ENCODE measurements at regions not wholly inside any gene's neighbourhood (a gene's known extent, or its start where the extent isn't known, plus 50 kb on each side); places are given as distances from the start of the nearest gene placed in this dataset.
"Not testable (repeated sequence)": the region's sequence is repeated elsewhere in the genome, so short reads cannot be mapped to it uniquely, and the experiment has no call there.

DNA sequence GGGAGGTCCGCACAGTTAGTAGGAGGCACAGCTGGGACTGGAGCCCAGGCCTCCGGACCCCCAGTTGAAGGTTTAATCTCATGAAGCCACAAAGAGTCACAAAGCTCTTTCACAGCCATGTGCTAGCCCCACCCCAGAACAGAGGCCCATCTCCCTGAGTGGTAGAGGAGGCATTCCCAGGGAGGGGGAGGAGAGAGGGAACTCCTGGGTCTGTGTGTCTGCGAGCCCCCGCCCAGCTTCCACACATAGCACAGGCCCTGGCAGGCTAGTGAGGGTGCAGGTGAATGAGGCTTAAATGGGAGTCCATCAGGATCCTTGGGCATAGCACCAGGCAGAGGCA lies 197.8 kb downstream of the MATN1 start:
- no peaks in the 10 kb centered on the region for H3F3A ChIP-seq (ENCODE audit: insufficient read depth, low read length, poor library complexity, severe bottlenecking)
- no peak overlapping the region for H3K27ac ChIP-seq (ENCODE audit: low read length)
- no peaks in the 10 kb centered on the region for H3K9me2 ChIP-seq (ENCODE audit: insufficient read depth, low read length)
- no peak overlapping the region for H3K4me2 ChIP-seq (ENCODE audit: low read length)
- no peaks in the 10 kb centered on the region for H3K36me3 ChIP-seq (ENCODE audit: insufficient read depth, low read length)
- TF ChIP-seq, protein P1, sequence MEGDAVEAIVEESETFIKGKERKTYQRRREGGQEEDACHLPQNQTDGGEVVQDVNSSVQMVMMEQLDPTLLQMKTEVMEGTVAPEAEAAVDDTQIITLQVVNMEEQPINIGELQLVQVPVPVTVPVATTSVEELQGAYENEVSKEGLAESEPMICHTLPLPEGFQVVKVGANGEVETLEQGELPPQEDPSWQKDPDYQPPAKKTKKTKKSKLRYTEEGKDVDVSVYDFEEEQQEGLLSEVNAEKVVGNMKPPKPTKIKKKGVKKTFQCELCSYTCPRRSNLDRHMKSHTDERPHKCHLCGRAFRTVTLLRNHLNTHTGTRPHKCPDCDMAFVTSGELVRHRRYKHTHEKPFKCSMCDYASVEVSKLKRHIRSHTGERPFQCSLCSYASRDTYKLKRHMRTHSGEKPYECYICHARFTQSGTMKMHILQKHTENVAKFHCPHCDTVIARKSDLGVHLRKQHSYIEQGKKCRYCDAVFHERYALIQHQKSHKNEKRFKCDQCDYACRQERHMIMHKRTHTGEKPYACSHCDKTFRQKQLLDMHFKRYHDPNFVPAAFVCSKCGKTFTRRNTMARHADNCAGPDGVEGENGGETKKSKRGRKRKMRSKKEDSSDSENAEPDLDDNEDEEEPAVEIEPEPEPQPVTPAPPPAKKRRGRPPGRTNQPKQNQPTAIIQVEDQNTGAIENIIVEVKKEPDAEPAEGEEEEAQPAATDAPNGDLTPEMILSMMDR (IDR thresholded peaks at IDR 0.05; ENCODE audit: poor library complexity, severe bottlenecking), result no peak
- TF ChIP-seq EP300 (conservative IDR thresholded peaks at IDR 0.05; ENCODE audit: poor library complexity, severe bottlenecking) (no peak), MXI1 (conservative IDR thresholded peaks at IDR 0.05; ENCODE audit: poor library complexity, severe bottlenecking) (no peak), SMC3 (conservative IDR thresholded peaks at IDR 0.05; ENCODE audit: poor library complexity) (no peak), EZH2 (IDR thresholded peaks at IDR 0.05; ENCODE audit: borderline replicate concordance, insufficient read depth, low read length, poor library complexity, severe bottlenecking) (no peak), TAF1 (IDR thresholded peaks at IDR 0.05; ENCODE audit: low read depth) (no peak), POLR2AphosphoS5 (IDR thresholded peaks at IDR 0.05) (no peak), RAD21 (conservative IDR thresholded peaks at IDR 0.05) (no peak)
- TF ChIP-seq, protein P2, sequence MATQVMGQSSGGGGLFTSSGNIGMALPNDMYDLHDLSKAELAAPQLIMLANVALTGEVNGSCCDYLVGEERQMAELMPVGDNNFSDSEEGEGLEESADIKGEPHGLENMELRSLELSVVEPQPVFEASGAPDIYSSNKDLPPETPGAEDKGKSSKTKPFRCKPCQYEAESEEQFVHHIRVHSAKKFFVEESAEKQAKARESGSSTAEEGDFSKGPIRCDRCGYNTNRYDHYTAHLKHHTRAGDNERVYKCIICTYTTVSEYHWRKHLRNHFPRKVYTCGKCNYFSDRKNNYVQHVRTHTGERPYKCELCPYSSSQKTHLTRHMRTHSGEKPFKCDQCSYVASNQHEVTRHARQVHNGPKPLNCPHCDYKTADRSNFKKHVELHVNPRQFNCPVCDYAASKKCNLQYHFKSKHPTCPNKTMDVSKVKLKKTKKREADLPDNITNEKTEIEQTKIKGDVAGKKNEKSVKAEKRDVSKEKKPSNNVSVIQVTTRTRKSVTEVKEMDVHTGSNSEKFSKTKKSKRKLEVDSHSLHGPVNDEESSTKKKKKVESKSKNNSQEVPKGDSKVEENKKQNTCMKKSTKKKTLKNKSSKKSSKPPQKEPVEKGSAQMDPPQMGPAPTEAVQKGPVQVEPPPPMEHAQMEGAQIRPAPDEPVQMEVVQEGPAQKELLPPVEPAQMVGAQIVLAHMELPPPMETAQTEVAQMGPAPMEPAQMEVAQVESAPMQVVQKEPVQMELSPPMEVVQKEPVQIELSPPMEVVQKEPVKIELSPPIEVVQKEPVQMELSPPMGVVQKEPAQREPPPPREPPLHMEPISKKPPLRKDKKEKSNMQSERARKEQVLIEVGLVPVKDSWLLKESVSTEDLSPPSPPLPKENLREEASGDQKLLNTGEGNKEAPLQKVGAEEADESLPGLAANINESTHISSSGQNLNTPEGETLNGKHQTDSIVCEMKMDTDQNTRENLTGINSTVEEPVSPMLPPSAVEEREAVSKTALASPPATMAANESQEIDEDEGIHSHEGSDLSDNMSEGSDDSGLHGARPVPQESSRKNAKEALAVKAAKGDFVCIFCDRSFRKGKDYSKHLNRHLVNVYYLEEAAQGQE (IDR thresholded peaks at IDR 0.05; ENCODE audit: borderline replicate concordance), result no peak
- H3K79me2 ChIP-seq (replicated peaks; ENCODE audit: insufficient read depth, low read length), result no peaks in the 10 kb centered on the region
- no peaks in the 10 kb centered on the region for H4K20me1 ChIP-seq (ENCODE audit: insufficient read depth)
- no peak overlapping the region for H3K9ac ChIP-seq (ENCODE audit: low read length)
- no peak overlapping the region for H3K4me3 ChIP-seq (ENCODE audit: low read length)
- H3K27me3 ChIP-seq (ENCODE audit: insufficient read depth, low read depth, low read length), result no peaks in the 10 kb centered on the region
- H2AFZ ChIP-seq (ENCODE audit: low read depth, low read length), result no peak overlapping the region
- no peaks in the 10 kb centered on the region for H3K9me3 ChIP-seq (ENCODE audit: low read length)

DNA sequence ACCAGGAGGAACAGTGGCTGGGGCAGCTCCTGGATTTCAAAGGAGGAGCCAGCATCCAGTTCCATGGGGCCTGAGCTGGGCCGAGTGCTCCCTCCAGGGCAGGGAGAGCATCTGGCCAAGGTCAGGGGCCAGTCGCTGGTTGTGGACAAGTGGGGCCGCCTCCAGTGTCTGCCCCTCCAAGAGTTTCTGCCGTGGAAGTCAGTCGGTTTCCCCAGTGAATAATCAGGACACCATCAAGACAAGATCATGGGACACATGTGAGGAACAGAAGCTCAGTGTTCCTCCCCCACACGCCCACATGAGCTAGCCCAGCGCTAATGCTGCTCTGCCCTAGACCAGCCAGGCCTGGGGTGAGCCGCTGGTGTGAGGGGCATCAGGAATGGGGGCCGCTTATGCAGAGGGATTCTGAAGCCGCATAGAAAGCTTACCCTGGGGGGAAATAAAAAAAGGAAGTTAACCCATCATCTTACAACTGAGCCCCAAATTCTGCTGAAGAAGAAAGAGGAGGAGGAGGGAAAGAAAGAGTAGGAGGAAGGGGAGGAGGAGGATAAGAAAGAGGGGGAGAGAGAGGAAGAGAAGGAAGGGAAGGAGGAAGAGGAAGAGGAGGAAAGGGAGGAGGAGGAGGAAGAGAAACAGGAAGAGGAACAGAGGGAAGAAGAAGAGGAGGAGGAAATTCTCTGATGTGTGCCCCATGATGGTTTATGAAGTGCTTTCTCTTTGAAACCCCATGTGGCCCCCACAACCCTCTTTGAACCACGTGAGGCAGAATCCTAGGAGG lies 198.4 kb downstream of the MATN1 start:
- Histone ChIP-seq H4K20me1 (ENCODE audit: insufficient read depth) (no peaks in the 10 kb centered on the region), H3K27ac (ENCODE audit: low read length) (no peak overlapping the region), H2AFZ (ENCODE audit: low read depth, low read length) (no peak overlapping the region), H3K4me3 (ENCODE audit: low read length) (no peak overlapping the region), H3K9ac (ENCODE audit: low read length) (no peak overlapping the region), H3K4me2 (ENCODE audit: low read length) (no peak overlapping the region), H3K79me2 (replicated peaks; ENCODE audit: insufficient read depth, low read length) (no peaks in the 10 kb centered on the region), H3K9me3 (ENCODE audit: low read length) (no peaks in the 10 kb centered on the region), H3F3A (ENCODE audit: insufficient read depth, low read length, poor library complexity, severe bottlenecking) (no peaks in the 10 kb centered on the region), H3K27me3 (ENCODE audit: insufficient read depth, low read depth, low read length) (no peaks in the 10 kb centered on the region), H3K9me2 (ENCODE audit: insufficient read depth, low read length) (no peaks in the 10 kb centered on the region), H3K36me3 (ENCODE audit: insufficient read depth, low read length) (no peaks in the 10 kb centered on the region)
- TF ChIP-seq TAF1 (IDR thresholded peaks at IDR 0.05; ENCODE audit: low read depth) (no peak), SMC3 (conservative IDR thresholded peaks at IDR 0.05; ENCODE audit: poor library complexity) (no peak), RAD21 (conservative IDR thresholded peaks at IDR 0.05) (no peak), MXI1 (conservative IDR thresholded peaks at IDR 0.05; ENCODE audit: poor library complexity, severe bottlenecking) (no peak), EZH2 (IDR thresholded peaks at IDR 0.05; ENCODE audit: borderline replicate concordance, insufficient read depth, low read length, poor library complexity, severe bottlenecking) (no peak), EP300 (conservative IDR thresholded peaks at IDR 0.05; ENCODE audit: poor library complexity, severe bottlenecking) (no peak), POLR2AphosphoS5 (IDR thresholded peaks at IDR 0.05) (no peak)
- TF ChIP-seq, protein P1 (IDR thresholded peaks at IDR 0.05; ENCODE audit: poor library complexity, severe bottlenecking), result no peak
- TF ChIP-seq, protein P2 (IDR thresholded peaks at IDR 0.05; ENCODE audit: borderline replicate concordance), result no peak

DNA sequence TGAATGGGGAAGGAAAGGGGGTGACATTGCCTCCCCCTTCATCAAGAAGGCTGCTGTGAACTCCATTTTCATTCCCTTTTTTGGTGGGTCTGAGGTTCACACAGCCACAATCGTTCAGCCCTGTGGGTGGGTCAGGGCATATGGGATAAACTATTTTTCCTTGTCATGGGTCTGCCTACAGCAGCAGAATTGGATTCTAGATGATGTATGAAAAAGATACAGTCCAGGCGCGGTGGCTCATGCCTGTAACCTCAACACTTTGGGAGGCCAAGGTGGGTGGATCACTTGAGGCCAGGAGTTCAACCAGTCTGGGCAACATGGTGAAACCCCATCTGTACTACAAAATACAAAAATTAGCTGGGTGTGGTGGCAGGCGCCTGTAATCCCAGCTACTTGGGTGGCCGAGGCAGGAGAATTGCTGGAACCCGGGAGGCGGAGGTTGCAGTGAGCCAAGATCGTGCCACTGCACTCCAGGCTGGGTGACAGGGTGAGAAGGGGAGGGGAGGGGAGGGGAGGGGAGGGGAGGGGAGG lies 199.3 kb downstream of the MATN1 start:
- H3K27ac ChIP-seq (ENCODE audit: low read length); H4K20me1 ChIP-seq (ENCODE audit: insufficient read depth); H3K9ac ChIP-seq (ENCODE audit: low read length); H3K27me3 ChIP-seq (ENCODE audit: insufficient read depth, low read depth, low read length); H3K9me3 ChIP-seq (ENCODE audit: low read length); H3K79me2 ChIP-seq (replicated peaks; ENCODE audit: insufficient read depth, low read length); H3K9me2 ChIP-seq (ENCODE audit: insufficient read depth, low read length); H3F3A ChIP-seq (ENCODE audit: insufficient read depth, low read length, poor library complexity, severe bottlenecking); H3K4me2 ChIP-seq (ENCODE audit: low read length); H3K36me3 ChIP-seq (ENCODE audit: insufficient read depth, low read length); H2AFZ ChIP-seq (ENCODE audit: low read depth, low read length); H3K4me3 ChIP-seq (ENCODE audit: low read length): not testable (repeated sequence)

All from neural cell (in vitro differentiated cells).